Nephron progenitor cell (in vitro differentiated cells): ENCODE measurements at regions not wholly inside any gene's neighbourhood (a gene's known extent, or its start where the extent isn't known, plus 50 kb on each side); places are given as distances from the start of the nearest gene placed in this dataset.

ENCODE experiments used
- DNase-seq: peaks from one replicate; pipeline ENCODE4 v3.0.0; 2021
- H3K27ac Mint-ChIP-seq: 2 replicates; pipeline ENCODE4 v1.8.0; 2021; ENCODE audit warnings: mild to moderate bottlenecking, moderate library complexity, mixed read lengths
- H3K27me3 Mint-ChIP-seq: 2 replicates; pipeline ENCODE4 v1.8.0; 2021; ENCODE audit warnings: mild to moderate bottlenecking, low read depth, mixed read lengths; ENCODE audit not compliant: poor library complexity
- H3K36me3 Mint-ChIP-seq: 2 replicates; pipeline ENCODE4 v1.8.0; 2021; ENCODE audit warnings: low read depth, mixed read lengths
- H3K4me1 Mint-ChIP-seq: 2 replicates; pipeline ENCODE4 v1.8.0; 2021; ENCODE audit warnings: mixed read lengths
- H3K4me3 Mint-ChIP-seq: 2 replicates; pipeline ENCODE4 v1.8.0; 2021; ENCODE audit warnings: mild to moderate bottlenecking, moderate library complexity, mixed read lengths
- H3K9me3 Mint-ChIP-seq: 2 replicates; pipeline ENCODE4 v1.8.0; 2021; ENCODE audit warnings: mild to moderate bottlenecking, moderate library complexity, mixed read lengths
- TF ChIP-seq, protein P1 (sequence below): fragments of 200-600 bp; sonication (generic); IDR thresholded peaks from 2 replicates; pipeline ENCODE4 v1.5.0; 2021; ENCODE audit warnings: antibody characterized with exemption

DNA sequence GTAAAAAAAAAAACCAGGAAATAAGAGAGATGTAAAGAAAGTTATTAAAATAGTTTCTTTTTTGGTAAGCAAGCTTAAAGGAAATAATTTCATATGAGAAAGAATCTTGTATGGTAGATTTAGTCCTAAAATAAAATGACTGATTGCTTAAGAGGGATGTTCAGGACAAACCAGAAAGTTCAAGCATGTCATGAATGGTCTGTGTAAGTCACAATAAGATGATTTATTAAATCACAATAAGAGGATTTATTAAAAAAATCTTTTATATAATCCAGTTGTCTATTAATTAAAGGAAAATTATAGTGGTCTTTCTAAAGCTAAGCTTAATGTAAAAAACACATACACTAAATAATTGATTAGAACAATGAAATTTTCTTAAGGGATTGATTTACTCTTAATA, 91.8 kb upstream of the OR13F1 start:
- TF ChIP-seq, protein P1, sequence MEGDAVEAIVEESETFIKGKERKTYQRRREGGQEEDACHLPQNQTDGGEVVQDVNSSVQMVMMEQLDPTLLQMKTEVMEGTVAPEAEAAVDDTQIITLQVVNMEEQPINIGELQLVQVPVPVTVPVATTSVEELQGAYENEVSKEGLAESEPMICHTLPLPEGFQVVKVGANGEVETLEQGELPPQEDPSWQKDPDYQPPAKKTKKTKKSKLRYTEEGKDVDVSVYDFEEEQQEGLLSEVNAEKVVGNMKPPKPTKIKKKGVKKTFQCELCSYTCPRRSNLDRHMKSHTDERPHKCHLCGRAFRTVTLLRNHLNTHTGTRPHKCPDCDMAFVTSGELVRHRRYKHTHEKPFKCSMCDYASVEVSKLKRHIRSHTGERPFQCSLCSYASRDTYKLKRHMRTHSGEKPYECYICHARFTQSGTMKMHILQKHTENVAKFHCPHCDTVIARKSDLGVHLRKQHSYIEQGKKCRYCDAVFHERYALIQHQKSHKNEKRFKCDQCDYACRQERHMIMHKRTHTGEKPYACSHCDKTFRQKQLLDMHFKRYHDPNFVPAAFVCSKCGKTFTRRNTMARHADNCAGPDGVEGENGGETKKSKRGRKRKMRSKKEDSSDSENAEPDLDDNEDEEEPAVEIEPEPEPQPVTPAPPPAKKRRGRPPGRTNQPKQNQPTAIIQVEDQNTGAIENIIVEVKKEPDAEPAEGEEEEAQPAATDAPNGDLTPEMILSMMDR, result no peak
- no peak overlapping the region for H3K27ac Mint-ChIP-seq
- no peaks in the 10 kb centered on the region for H3K4me1 Mint-ChIP-seq
- H3K4me3 Mint-ChIP-seq, result no peak overlapping the region
- peaks cover 46% of the 10 kb centered on the region for H3K9me3 Mint-ChIP-seq
- no peak for DNase-seq
- no peaks in the 10 kb centered on the region for H3K36me3 Mint-ChIP-seq
- H3K27me3 Mint-ChIP-seq, result no peaks in the 10 kb centered on the region

DNA sequence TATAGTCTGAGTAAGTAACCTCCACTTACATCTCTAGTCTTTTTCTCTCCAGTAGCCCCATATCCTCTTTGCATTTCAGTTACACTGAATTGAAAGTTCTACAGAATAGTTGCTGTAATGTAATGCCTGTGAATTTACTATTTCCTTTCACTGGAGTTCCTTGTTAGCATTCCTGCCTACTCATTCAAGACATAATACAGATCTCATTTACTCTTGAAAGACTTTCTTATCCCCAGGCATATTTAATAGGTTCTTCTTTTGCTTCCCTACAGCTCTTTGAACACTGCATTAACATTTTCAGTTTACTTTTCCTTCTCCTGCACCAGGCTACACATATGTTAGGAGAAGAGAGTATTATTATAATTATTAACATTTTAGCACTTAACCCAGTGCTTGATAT, 87.6 kb upstream of the OR13F1 start:
- DNase-seq, result no peak
- Mint-ChIP-seq H3K27me3 (no peaks in the 10 kb centered on the region), H3K27ac (no peak overlapping the region), H3K4me1 (no peaks in the 10 kb centered on the region), H3K9me3 (peaks cover 34% of the 10 kb centered on the region), H3K4me3 (no peak overlapping the region), H3K36me3 (no peaks in the 10 kb centered on the region)
- TF ChIP-seq, protein P1, result no peak

DNA sequence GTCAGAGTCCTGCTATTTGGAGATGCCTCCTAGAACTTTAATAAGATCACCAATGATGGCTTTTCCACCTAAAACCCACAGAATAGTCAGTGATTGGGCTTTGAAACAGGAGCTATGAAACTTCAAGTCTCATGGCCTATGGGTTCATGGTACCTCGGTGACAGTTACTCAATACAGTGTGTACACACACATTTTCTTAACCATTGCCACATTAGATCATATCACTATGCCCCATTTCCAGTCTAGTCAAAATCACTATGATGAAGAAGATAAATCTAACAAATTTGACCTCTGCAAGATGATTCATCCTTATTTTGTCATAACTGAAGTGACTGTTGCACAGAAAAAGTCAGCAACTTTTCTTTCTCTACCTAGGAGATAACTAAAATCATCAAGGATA, 86.8 kb upstream of the OR13F1 start:
- Mint-ChIP-seq H3K27me3 (no peaks in the 10 kb centered on the region), H3K9me3 (peaks cover 32% of the 10 kb centered on the region), H3K4me3 (no peak overlapping the region), H3K36me3 (no peaks in the 10 kb centered on the region), H3K4me1 (no peaks in the 10 kb centered on the region), H3K27ac (no peak overlapping the region)
- DNase-seq, result no peak
- TF ChIP-seq, protein P1, result no peak

DNA sequence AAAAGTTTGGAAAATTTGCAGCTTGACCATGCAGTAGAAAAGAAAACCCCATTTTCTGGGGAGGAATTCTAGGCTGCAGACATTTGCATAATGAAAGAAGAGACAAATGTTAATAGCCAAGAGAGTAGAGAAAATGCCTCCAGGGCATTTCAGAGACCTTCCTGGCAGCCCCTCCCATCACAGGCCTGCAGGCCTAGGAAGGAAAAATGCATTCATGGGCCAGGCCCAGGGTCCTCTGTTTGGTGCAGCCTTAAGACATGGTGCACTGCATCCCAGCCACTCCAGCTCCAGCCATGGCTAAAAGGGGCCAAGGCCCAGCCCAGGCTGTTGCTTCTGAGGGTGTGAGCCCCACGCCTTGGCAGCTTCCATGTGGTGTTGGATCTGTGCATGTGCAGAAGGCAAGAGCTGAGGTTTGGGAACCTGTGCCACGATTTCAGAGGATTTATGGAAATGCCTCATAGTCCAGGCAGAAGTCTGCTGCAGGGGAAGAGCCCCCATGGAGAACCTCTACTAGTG, 75.0 kb upstream of the OR13F1 start:
- peaks cover 13% of the 10 kb centered on the region for H3K9me3 Mint-ChIP-seq
- H3K4me3 Mint-ChIP-seq, result no peak overlapping the region
- H3K27me3 Mint-ChIP-seq, result no peaks in the 10 kb centered on the region
- TF ChIP-seq, protein P1, result no peak
- H3K4me1 Mint-ChIP-seq, result no peaks in the 10 kb centered on the region
- no peak for DNase-seq
- no peaks in the 10 kb centered on the region for H3K36me3 Mint-ChIP-seq
- H3K27ac Mint-ChIP-seq, result no peak overlapping the region

DNA sequence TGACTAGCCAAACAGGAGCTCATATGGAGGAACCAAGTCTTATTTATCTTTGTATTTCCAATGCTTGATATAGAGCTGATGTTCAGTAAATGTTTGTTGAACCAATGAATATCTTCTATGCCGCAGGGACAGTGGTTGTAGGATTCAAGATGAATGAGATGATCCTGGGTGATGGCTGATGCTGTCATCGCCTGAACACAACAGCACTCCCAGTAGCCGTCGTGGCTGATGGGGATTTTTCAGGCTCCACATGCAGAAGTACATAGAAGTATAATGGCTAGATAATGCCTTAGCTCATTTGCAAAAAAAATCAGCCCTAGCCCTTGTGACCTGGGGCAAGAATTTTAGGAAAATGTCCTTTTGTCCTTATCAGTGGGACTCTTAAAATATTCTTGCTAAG, 69.0 kb upstream of the OR13F1 start:
- Mint-ChIP-seq H3K4me1 (no peaks in the 10 kb centered on the region), H3K36me3 (no peaks in the 10 kb centered on the region), H3K9me3 (no peaks in the 10 kb centered on the region), H3K4me3 (no peak overlapping the region), H3K27ac (no peak overlapping the region), H3K27me3 (no peaks in the 10 kb centered on the region)
- TF ChIP-seq, protein P1, result no peak
- DNase-seq, result no peak

DNA sequence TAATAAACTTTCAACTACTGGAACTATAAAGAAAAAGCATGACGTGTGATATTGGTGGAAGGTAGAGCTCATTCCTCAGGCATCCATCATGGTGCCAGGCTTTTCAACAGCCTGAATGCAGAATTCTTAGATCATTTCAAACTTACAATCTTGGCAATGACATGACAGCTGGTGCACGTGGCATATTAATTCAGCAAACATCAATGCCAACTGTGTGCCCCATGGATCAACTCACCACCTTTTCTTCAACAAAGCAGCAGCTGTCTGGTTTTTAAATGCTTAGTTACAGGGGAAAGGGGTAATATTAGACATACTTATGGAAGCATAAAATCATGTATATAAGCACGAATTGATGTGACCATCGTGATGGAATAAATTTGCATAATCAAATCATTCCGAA, 56.0 kb upstream of the OR13F1 start:
- no peaks in the 10 kb centered on the region for H3K36me3 Mint-ChIP-seq
- TF ChIP-seq, protein P1, result no peak
- no peaks in the 10 kb centered on the region for H3K9me3 Mint-ChIP-seq
- DNase-seq, result no peak
- H3K4me3 Mint-ChIP-seq, result no peak overlapping the region
- no peaks in the 10 kb centered on the region for H3K27me3 Mint-ChIP-seq
- H3K27ac Mint-ChIP-seq, result no peak overlapping the region
- H3K4me1 Mint-ChIP-seq, result no peaks in the 10 kb centered on the region
